ENCODE measurements at regions not wholly inside any gene's neighbourhood (a gene's known extent, or its start where the extent isn't known, plus 50 kb on each side); places are given as distances from the start of the nearest gene placed in this dataset.

DNA sequence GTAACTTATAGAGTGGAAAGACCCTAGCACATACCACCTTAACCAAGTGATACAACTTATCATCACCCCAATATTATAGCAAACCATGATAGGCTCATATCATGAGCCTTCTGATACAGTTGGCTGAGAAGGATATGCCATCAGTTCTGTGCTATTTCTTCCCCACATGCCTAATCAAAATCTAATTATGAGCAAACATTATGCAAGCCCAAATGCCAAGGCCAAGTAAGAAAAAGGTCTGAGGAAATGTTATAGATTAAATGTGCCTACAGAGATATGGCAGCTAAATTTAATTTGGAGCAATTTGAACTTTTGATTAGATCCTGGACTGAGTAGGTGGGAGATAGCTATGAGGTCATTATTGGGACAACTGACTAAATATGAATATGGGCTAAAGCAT, 225.9 kb upstream of the PMFBP1 start:
- TF ChIP-seq, protein P1, sequence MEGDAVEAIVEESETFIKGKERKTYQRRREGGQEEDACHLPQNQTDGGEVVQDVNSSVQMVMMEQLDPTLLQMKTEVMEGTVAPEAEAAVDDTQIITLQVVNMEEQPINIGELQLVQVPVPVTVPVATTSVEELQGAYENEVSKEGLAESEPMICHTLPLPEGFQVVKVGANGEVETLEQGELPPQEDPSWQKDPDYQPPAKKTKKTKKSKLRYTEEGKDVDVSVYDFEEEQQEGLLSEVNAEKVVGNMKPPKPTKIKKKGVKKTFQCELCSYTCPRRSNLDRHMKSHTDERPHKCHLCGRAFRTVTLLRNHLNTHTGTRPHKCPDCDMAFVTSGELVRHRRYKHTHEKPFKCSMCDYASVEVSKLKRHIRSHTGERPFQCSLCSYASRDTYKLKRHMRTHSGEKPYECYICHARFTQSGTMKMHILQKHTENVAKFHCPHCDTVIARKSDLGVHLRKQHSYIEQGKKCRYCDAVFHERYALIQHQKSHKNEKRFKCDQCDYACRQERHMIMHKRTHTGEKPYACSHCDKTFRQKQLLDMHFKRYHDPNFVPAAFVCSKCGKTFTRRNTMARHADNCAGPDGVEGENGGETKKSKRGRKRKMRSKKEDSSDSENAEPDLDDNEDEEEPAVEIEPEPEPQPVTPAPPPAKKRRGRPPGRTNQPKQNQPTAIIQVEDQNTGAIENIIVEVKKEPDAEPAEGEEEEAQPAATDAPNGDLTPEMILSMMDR (conservative IDR thresholded peaks at IDR 0.05 in 1 of 2, IDR thresholded peaks at IDR 0.05 in 1 of 2; ENCODE audit: low read depth in 1 of 2, low read length in 2 of 2) = no peak
- TF ChIP-seq EZH2 (IDR thresholded peaks at IDR 0.05; ENCODE audit: low read length, missing control alignments) = no peak

All from fibroblast of lung (primary cell).